GM12872 (cell line): ENCODE measurements at regions not wholly inside any gene's neighbourhood (a gene's known extent, or its start where the extent isn't known, plus 50 kb on each side); places are given as distances from the start of the nearest gene placed in this dataset.

Source experiments
- TF ChIP-seq, protein P1 (sequence below): IDR thresholded peaks from 3 replicates; pipeline ENCODE4 v1.5.1; 2011; ENCODE audit warnings: low read depth, mild to moderate bottlenecking, low read length, moderate library complexity; ENCODE audit not compliant: insufficient read depth

DNA sequence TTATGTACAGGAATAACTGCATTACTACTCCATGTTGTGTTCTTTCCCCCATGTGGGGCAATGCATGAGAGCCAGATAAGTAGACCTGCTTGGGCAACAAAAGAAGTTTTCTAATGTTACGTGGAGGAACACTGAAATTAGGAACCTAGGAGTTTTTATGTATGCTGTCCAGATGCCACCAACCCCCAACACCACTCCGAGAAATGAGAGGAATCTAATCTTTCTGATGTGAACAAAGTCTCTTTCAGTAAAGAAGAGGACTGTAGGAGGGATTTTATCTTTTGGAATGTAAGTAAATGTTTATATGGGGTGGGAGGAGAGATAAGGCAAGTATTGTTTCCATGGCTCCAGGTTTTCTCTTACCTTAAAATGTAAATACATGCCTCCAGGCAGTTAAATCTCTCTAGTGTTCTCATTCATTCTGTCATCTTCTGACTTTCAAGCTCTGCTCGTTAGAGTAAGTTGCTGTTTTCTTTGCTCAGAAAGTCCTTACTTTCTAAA is 820.6 kb downstream of the PCDH17 start:
- TF ChIP-seq, protein P1, sequence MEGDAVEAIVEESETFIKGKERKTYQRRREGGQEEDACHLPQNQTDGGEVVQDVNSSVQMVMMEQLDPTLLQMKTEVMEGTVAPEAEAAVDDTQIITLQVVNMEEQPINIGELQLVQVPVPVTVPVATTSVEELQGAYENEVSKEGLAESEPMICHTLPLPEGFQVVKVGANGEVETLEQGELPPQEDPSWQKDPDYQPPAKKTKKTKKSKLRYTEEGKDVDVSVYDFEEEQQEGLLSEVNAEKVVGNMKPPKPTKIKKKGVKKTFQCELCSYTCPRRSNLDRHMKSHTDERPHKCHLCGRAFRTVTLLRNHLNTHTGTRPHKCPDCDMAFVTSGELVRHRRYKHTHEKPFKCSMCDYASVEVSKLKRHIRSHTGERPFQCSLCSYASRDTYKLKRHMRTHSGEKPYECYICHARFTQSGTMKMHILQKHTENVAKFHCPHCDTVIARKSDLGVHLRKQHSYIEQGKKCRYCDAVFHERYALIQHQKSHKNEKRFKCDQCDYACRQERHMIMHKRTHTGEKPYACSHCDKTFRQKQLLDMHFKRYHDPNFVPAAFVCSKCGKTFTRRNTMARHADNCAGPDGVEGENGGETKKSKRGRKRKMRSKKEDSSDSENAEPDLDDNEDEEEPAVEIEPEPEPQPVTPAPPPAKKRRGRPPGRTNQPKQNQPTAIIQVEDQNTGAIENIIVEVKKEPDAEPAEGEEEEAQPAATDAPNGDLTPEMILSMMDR = no peak

DNA sequence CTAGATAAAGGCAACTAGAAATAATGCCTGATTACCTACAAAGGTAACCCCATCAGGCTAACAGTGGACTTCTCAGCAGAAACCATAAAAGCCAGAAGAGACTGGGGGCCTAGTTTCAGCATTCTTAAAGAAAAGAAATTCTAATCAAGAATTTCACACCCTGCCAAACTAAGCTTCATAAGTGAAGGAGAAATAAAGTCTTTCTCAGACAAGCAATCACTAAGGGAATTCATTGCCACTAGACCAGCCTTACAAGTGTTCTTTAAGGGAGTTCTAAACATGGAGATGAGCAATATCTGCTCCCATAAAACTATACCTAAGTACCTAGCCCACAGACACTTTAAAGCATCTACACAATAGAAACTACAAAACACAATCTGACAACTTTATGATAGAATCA is 823.5 kb downstream of the PCDH17 start:
- TF ChIP-seq, protein P1 = no peak

DNA sequence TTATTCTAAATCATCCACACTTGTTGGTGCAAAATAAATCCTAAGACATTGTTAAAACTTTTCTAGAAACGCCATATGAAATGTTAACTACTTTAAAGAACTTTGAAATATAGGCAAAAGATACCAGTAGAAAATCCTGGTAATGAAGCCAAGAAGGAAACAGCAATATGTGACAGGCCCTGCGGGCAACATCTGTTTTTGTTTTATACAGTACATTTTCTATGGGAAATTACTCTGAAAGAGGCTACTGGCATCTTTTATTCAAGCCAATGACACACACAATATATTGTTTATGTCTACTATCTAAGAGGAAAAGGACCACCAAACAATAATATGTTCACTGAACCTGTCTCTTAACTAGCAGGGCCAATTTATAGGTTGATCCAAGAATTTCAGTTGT is 829.7 kb downstream of the PCDH17 start:
- TF ChIP-seq, protein P1 = no peak

DNA sequence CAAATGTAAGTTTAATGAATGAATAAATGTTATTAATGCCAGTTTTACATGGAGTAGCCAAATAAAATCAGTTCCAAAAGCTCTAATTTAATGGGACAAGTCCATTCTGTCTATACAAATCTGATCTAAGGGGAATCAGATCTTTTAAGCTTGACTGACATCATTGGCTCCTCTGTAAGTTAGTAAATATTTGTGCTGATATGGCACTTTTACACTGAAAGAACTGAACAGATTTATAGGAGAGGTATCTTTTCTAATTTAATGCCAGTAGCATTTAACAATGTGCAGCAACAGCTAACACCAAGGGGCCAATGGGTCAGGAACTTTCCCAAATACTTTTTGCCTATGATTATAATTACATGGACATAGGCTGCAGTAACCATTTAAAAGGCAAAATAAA is 832.3 kb downstream of the PCDH17 start:
- TF ChIP-seq, protein P1 = no peak

DNA sequence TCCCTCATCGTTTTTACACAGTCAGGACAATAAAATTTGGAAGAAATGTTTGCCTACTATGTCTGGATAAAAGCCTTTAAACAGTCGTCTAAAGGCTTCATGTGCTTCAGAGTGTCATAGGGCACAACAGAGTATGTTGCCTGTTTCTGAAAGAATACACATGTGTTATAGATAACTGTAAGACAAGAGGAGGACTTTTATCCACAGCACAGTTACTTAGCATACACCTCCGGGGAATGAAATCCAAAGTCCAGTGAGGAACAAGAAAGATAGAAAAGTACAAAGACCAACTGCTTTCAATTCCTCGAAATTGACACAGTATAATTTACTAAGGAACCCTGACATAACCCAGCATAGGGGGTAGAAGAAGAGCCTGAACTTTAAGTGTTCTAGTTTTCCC is 835.6 kb downstream of the PCDH17 start:
- TF ChIP-seq, protein P1 = no peak

DNA sequence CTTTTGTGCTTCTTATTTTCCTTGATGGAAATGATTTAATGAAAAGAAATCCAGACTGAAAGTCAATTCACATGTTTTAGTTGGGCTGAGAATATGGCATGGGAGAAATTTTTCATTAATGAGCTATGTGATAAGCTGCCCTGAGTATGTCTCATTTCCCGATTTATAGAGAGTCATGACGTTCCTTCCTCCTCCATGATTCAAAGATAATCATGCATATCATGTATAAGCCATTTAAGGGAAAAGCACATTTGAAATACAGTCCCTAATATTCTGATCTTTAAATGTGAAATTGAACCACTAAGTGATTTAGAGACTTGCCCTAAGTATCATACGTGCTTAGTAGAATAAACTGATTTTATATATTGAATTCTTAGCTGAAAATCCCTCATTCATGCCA is 840.9 kb downstream of the PCDH17 start:
- TF ChIP-seq, protein P1 = no peak

DNA sequence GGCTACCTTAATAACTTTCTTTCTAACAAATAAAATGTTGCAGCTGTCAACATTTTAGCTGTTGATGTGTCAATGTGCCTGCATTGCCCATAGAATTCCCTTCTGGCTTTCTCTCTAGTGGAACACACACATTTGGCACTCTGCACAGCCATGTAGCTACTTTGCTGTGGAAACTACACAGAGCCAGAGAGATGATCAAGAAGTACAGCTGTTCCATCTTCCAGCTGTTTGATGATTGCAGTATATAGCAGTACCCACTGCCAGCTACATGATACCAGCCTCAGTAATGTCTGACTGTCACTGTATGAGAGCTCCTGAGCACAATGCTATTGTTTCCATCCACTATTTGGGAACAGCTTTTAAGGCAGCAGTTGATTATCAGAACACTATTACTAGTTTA is 843.0 kb downstream of the PCDH17 start:
- TF ChIP-seq, protein P1 = no peak
